HCT116 (cell line): ENCODE measurements at regions not wholly inside any gene's neighbourhood (a gene's known extent, or its start where the extent isn't known, plus 50 kb on each side); places are given as distances from the start of the nearest gene placed in this dataset.

Experiments
- ATAC-seq: fragments of 200-7000 bp; cut with Tn5 transposase; 2 replicates; pipeline ENCODE4 v1.9.1; 2020; ENCODE audit warnings: mild to moderate bottlenecking, moderate library complexity
- BruUV-seq: library from RNA; stranded (reverse); fragments of 400-500 nt; replicated peaks from 2 replicates; lab custom pipeline; 2021; lab: Mats Ljungman, UMichigan
- CTCF ChIA-PET: fragments of 300-600 bp; sonication (Branson Sonifier 250); formaldehyde crosslinking; loops from one replicate; lab custom pipeline; 2021; ENCODE audit warnings: antibody characterized with exemption; lab: Charles Lee
- POLR2A ChIA-PET: fragments of 300-600, 350-600 bp; sonication (Branson Sonifier 250); formaldehyde crosslinking; loops from one replicate; lab custom pipeline; 2021; ENCODE audit warnings: antibody characterized with exemption; lab: Charles Lee
- RAD21 ChIA-PET, 2 experiments: fragments of 300-600 bp; sonication (Branson Sonifier 250); formaldehyde crosslinking; loops; one replicate each; lab custom pipeline; 2023; ENCODE audit warnings: low total read pairs in 2 of 2; ENCODE audit not compliant: uncharacterized antibody in 2 of 2, unreplicated experiment in 2 of 2, low non-redundant PET in 1 of 2; lab: Charles Lee
- DNase-seq: peaks from one replicate; pipeline ENCODE4 v3.0.0-alpha.2; 2010; ENCODE audit warnings: low read depth, low spot score
- H2AFZ ChIP-seq: fragments of 200-600 bp; shearing (Covaris generic), sonication (generic); 2 replicates; pipeline ENCODE4 v1.6.1; 2017; ENCODE audit warnings: low read depth, mixed run types, mixed read lengths, antibody characterized with exemption, low read length; ENCODE audit not compliant: poor library complexity, severe bottlenecking
- H3K27ac ChIP-seq: 2 replicates; pipeline ENCODE4 v1.5.1; 2012; ENCODE audit warnings: low read depth, low read length
- H3K27me3 ChIP-seq: fragments of 200-600 bp; sonication (generic); 2 replicates; pipeline ENCODE4 v1.6.1; 2016; ENCODE audit warnings: mixed run types, low read length, mixed read lengths; ENCODE audit not compliant: insufficient read depth
- H3K36me3 ChIP-seq, 2 experiments: fragments of 200-500 bp in 1 of 2; fragments of 200-600 bp in 1 of 2; sonication (Bioruptor generic) in 1 of 2; sonication (generic) in 1 of 2; 2 replicates each; pipeline versions ENCODE4 v1.5.1 to v1.6.1; 2014 to 2016; ENCODE audit warnings: low read length in 2 of 2, inconsistent platforms in 1 of 2, mixed read lengths in 1 of 2, mixed run types in 1 of 2; ENCODE audit not compliant: insufficient read depth in 2 of 2, control insufficient read depth in 1 of 2
- H3K4me1 ChIP-seq, 2 experiments: fragments of 200-600 bp in 1 of 2; sonication (generic) in 1 of 2; 2 replicates each; pipeline versions ENCODE4 v1.5.1 to v1.6.1; 2012 to 2017; ENCODE audit warnings: low read length in 2 of 2, inconsistent platforms in 1 of 2, mild to moderate bottlenecking in 1 of 2, mixed read lengths in 1 of 2, mixed run types in 1 of 2, moderate library complexity in 1 of 2; ENCODE audit not compliant: insufficient read depth in 2 of 2, control insufficient read depth in 1 of 2
- H3K4me2 ChIP-seq: fragments of 200-600 bp; sonication (generic); 2 replicates; pipeline ENCODE4 v1.6.1; 2017; ENCODE audit warnings: mixed run types, low read length, mixed read lengths
- H3K4me3 ChIP-seq, 2 experiments: fragments of 200-600 bp in 1 of 2; sonication (generic) in 1 of 2; replicated peaks in 1 of 2; 2 replicates each; pipeline ENCODE4 v1.5.1; 2011 to 2016; ENCODE audit warnings: low read length in 2 of 2, control low read depth in 1 of 2, low read depth in 1 of 2, mild to moderate bottlenecking in 1 of 2, mixed read lengths in 1 of 2, mixed run types in 1 of 2
- H3K79me2 ChIP-seq: fragments of 200-600 bp; sonication (generic); 2 replicates; pipeline ENCODE4 v1.6.1; 2017; ENCODE audit warnings: mild to moderate bottlenecking, mixed run types, low read length, moderate library complexity, mixed read lengths; ENCODE audit not compliant: insufficient read depth
- H3K9ac ChIP-seq: fragments of 200-600 bp; sonication (generic); 2 replicates; pipeline ENCODE4 v1.6.1; 2016; ENCODE audit warnings: low read length, mixed read lengths
- H3K9me2 ChIP-seq: fragments of 200-600 bp; sonication (generic), shearing (Covaris generic); 2 replicates; pipeline ENCODE4 v1.6.1; 2017; ENCODE audit warnings: mixed run types, mild to moderate bottlenecking, moderate library complexity; ENCODE audit not compliant: insufficient read depth
- H3K9me3 ChIP-seq, 2 experiments: fragments of 200-500 bp in 1 of 2; fragments of 200-600 bp in 1 of 2; sonication (Bioruptor generic) in 1 of 2; sonication (generic) in 1 of 2; 2 replicates each; pipeline ENCODE4 v1.6.1; 2014 to 2017; ENCODE audit warnings: low read length in 2 of 2, mixed read lengths in 2 of 2, inconsistent platforms in 1 of 2, low read depth in 1 of 2, mild to moderate bottlenecking in 1 of 2, mixed run types in 1 of 2, moderate library complexity in 1 of 2; ENCODE audit not compliant: control insufficient read depth in 1 of 2, insufficient read depth in 1 of 2
- H4K20me1 ChIP-seq: fragments of 200-600 bp; sonication (generic), shearing (Covaris generic); 2 replicates; pipeline ENCODE4 v1.6.1; 2017; ENCODE audit warnings: mixed run types, mild to moderate bottlenecking, moderate library complexity; ENCODE audit not compliant: insufficient read depth
- ATF3 ChIP-seq: IDR thresholded peaks from 2 replicates; pipeline ENCODE4 v1.6.1; 2012
- CTCF ChIP-seq, 3 experiments: fragments of 200-600 bp in 1 of 3; sonication (generic) in 1 of 3; IDR thresholded peaks in 2 of 3; conservative IDR thresholded peaks in 1 of 3; 2 replicates each; pipeline ENCODE4 v1.5.1; 2012 to 2017; ENCODE audit warnings: low read depth in 2 of 3, low read length in 2 of 3, antibody characterized with exemption in 1 of 3, borderline replicate concordance in 1 of 3, control low read depth in 1 of 3, mild to moderate bottlenecking in 1 of 3, mixed read lengths in 1 of 3, mixed run types in 1 of 3, moderate library complexity in 1 of 3; ENCODE audit not compliant: insufficient read depth in 1 of 3
- EGR1 ChIP-seq: IDR thresholded peaks from 2 replicates; pipeline ENCODE4 v1.6.1; 2012; ENCODE audit warnings: low read depth
- ELF1 ChIP-seq: IDR thresholded peaks from 2 replicates; pipeline ENCODE4 v1.6.1; 2012; ENCODE audit warnings: low read depth, borderline replicate concordance
- FOSL1 ChIP-seq: IDR thresholded peaks from 2 replicates; pipeline ENCODE4 v1.6.1; 2012; ENCODE audit warnings: low read depth
- JUND ChIP-seq: IDR thresholded peaks from 2 replicates; pipeline ENCODE4 v1.6.1; 2012
- POLR2A ChIP-seq: IDR thresholded peaks from 2 replicates; pipeline ENCODE4 v1.7.0; 2011; ENCODE audit warnings: borderline replicate concordance; ENCODE audit not compliant: insufficient read depth, insufficient read length; ENCODE audit errors: extremely low read depth
- POLR2AphosphoS5 ChIP-seq: IDR thresholded peaks from 2 replicates; pipeline ENCODE4 v1.6.1; 2011; ENCODE audit warnings: mild to moderate bottlenecking, low read depth, low read length, moderate library complexity
- RAD21 ChIP-seq: IDR thresholded peaks from 2 replicates; pipeline ENCODE4 v1.6.1; 2012; ENCODE audit warnings: low read depth, mild to moderate bottlenecking
- REST ChIP-seq: IDR thresholded peaks from 2 replicates; pipeline ENCODE4 v1.6.1; 2012; ENCODE audit warnings: low read depth
- SP1 ChIP-seq: IDR thresholded peaks from 2 replicates; pipeline ENCODE4 v1.6.1; 2012; ENCODE audit warnings: low read depth
- YY1 ChIP-seq: IDR thresholded peaks from 2 replicates; pipeline ENCODE4 v1.6.1; 2011; ENCODE audit warnings: low read length, low read depth, moderate library complexity, mild to moderate bottlenecking; ENCODE audit not compliant: insufficient replicate concordance; ENCODE audit errors: extremely low read depth
- ZBTB33 ChIP-seq: IDR thresholded peaks from 2 replicates; pipeline ENCODE4 v1.6.1; 2011; ENCODE audit warnings: mild to moderate bottlenecking, low read length, moderate library complexity; ENCODE audit not compliant: insufficient replicate concordance; ENCODE audit errors: extremely low read depth
- ZFX ChIP-seq: fragments of 450-650 bp; IDR thresholded peaks from 2 replicates; pipeline ENCODE4 v1.6.1; 2017
- intact Hi-C: fragments of 100-400 bp; cut with micrococcal nuclease; formaldehyde crosslinking; loops from 2 replicates; pipeline ENCODE4 v1.10.0; 2022

GRCh38 chr3:180161770-180162169 lies 125.0 kb upstream of the PEX5L start:
- no TSS peak for BruUV-seq
- RAD21 ChIA-PET: no interaction called here
- H3K27me3 ChIP-seq: peaks cover 9% of the 10 kb centered on the region; the same call in 1 of the 2 replicates
- no peaks in the 10 kb centered on the region for H3K9me3 ChIP-seq
- no peak for ATAC-seq
- no peak overlapping the region for H3K4me2 ChIP-seq
- POLR2A ChIA-PET: no interaction called here
- H3K4me1 ChIP-seq: no peaks in the 10 kb centered on the region
- H2AFZ ChIP-seq: no peak overlapping the region
- H3K27ac ChIP-seq: no peak overlapping the region
- H3K4me3 ChIP-seq: no peak overlapping the region
- intact Hi-C loops: no loop called here
- no peaks in the 10 kb centered on the region; the same call in 1 of the 2 replicates for H4K20me1 ChIP-seq
- no peaks in the 10 kb centered on the region for H3K79me2 ChIP-seq
- no peak for DNase-seq
- TF ChIP-seq YY1 (no peak), ZBTB33 (no peak), REST (no peak), ZFX (no peak), CTCF (IDR thresholded peaks at IDR 0.05 in 2 of 3, conservative IDR thresholded peaks at IDR 0.05 in 1 of 3; ENCODE audit: borderline replicate concordance in 1 of 3, insufficient read depth in 1 of 3, low read depth in 2 of 3, low read length in 2 of 3) (no peak), EGR1 (no peak), JUND (no peak), ELF1 (no peak), ATF3 (no peak), RAD21 (no peak), SP1 (no peak), POLR2AphosphoS5 (no peak), POLR2A (no peak), FOSL1 (no peak)
- no peaks in the 10 kb centered on the region for H3K9me2 ChIP-seq
- H3K9ac ChIP-seq: no peak overlapping the region
- H3K36me3 ChIP-seq: no peaks in the 10 kb centered on the region
- CTCF ChIA-PET: no interaction called here
